ENCODE measurements at regions not wholly inside any gene's neighbourhood (a gene's known extent, or its start where the extent isn't known, plus 50 kb on each side); places are given as distances from the start of the nearest gene placed in this dataset.

GRCh38 chr9:80866576-80867227, 822.6 kb downstream of the TLE1 start:
- Histone ChIP-seq H3K9me3 (replicated peaks; ENCODE audit: control insufficient read depth, insufficient read depth, low read length) (no peaks in the 10 kb centered on the region), H3K79me2 (ENCODE audit: control insufficient read depth, insufficient read depth, low read length) (no peaks in the 10 kb centered on the region), H2AFZ (ENCODE audit: low read depth, low read length) (no peak overlapping the region), H3K9ac (replicated peaks; ENCODE audit: extremely low read depth, insufficient read depth, low read length) (no peak overlapping the region), H3K4me2 (ENCODE audit: insufficient read depth, low read length) (no peak overlapping the region), H3K4me3 (replicated peaks in 1 of 3; ENCODE audit: insufficient read depth in 1 of 3, low read depth in 1 of 3, low read length in 3 of 3) (no peak overlapping the region), H3K4me1 (ENCODE audit: control insufficient read depth, extremely low read depth, insufficient read depth, low read length) (no peaks in the 10 kb centered on the region), H4K20me1 (replicated peaks; ENCODE audit: control insufficient read depth, extremely low read depth, insufficient read depth, low read length) (no peaks in the 10 kb centered on the region), H3K36me3 (ENCODE audit: control insufficient read depth in 2 of 2, extremely low read depth in 1 of 2, insufficient read depth in 2 of 2, low read length in 2 of 2) (no peaks in the 10 kb centered on the region), H3K27ac (ENCODE audit: insufficient read depth, low read depth, low read length) (no peak overlapping the region), H3K27me3 (ENCODE audit: control insufficient read depth in 2 of 2, insufficient read depth in 2 of 2, low read length in 2 of 2) (no peaks in the 10 kb centered on the region), H3K9me1 (replicated peaks; ENCODE audit: control insufficient read depth, extremely low read depth, insufficient read depth, low read length) (no peaks in the 10 kb centered on the region)
- ChIA-PET CTCF (no interaction called here), POLR2A (no interaction called here)
- intact Hi-C loops (cut with micrococcal nuclease) (no loop called here), dilution Hi-C loops (cut with MboI; ENCODE audit: extremely low pct_ligation_motif_present, low sequenced_read_pairs) (no loop called here)
- TF ChIP-seq, protein P1, sequence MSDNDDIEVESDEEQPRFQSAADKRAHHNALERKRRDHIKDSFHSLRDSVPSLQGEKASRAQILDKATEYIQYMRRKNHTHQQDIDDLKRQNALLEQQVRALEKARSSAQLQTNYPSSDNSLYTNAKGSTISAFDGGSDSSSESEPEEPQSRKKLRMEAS (IDR thresholded peaks at IDR 0.05; ENCODE audit: insufficient read depth, insufficient read length), result no peak
- FAIRE-seq (no peak), DNase-seq (ENCODE audit: low read depth, low spot score) (no peak)
- no TSS peak for BruUV-seq (replicated peaks)

DNA sequence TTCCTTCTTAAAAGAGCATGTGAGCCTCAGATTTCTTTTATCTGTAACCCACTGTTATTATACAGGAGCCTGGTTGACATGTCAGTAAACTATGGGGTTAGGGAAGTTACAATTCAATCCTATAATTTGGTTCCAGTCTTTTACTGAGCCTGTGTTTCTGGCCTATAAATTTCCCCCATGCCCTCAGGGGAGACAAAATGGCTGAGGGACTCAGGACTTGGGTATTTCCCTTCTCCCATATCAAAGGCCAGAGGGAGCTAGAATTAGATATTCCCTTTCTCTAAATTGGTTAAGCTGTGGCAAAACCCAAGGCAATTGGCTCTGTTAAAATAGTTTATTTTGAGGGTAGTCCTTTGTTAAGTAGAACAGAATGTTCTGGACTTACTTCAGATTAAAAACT, 823.2 kb downstream of the TLE1 start:
- dilution Hi-C loops (cut with MboI; ENCODE audit: extremely low pct_ligation_motif_present, low sequenced_read_pairs), result no loop called here
- no peaks in the 10 kb centered on the region for H3K36me3 ChIP-seq (ENCODE audit: control insufficient read depth in 2 of 2, extremely low read depth in 1 of 2, insufficient read depth in 2 of 2, low read length in 2 of 2)
- H3K27me3 ChIP-seq (ENCODE audit: control insufficient read depth in 2 of 2, insufficient read depth in 2 of 2, low read length in 2 of 2), result no peaks in the 10 kb centered on the region
- intact Hi-C loops (cut with micrococcal nuclease), result no loop called here
- no peaks in the 10 kb centered on the region for H3K9me3 ChIP-seq (replicated peaks; ENCODE audit: control insufficient read depth, insufficient read depth, low read length)
- TF ChIP-seq JUN (IDR thresholded peaks at IDR 0.05; ENCODE audit: borderline replicate concordance, insufficient read depth, insufficient read length, low read depth), result no peak
- TF ChIP-seq MYC (IDR thresholded peaks at IDR 0.05; ENCODE audit: low read depth, low read length), result no peak
- TF ChIP-seq EZH2 (IDR thresholded peaks at IDR 0.05; ENCODE audit: borderline replicate concordance, low read depth, low read length, severe bottlenecking), result no peak
- TF ChIP-seq CTCF (IDR thresholded peaks at IDR 0.05; ENCODE audit: extremely low read depth in 1 of 2, insufficient read depth in 1 of 2, low read depth in 1 of 2, low read length in 2 of 2), result no peak
- TF ChIP-seq POLR2AphosphoS5 (IDR thresholded peaks at IDR 0.05; ENCODE audit: insufficient read depth, low read depth, low read length), result no peak
- no peak for TF ChIP-seq POLR2A (IDR thresholded peaks at IDR 0.05; ENCODE audit: low read depth, low read length)
- TF ChIP-seq FOS (IDR thresholded peaks at IDR 0.05; ENCODE audit: borderline replicate concordance, insufficient read depth, low read length), result no peak
- TF ChIP-seq, protein P1 (IDR thresholded peaks at IDR 0.05; ENCODE audit: insufficient read depth, insufficient read length), result no peak
- no peak for TF ChIP-seq GATA2 (IDR thresholded peaks at IDR 0.05; ENCODE audit: insufficient read depth, insufficient read length, low read depth, low read length)
- no peaks in the 10 kb centered on the region for H4K20me1 ChIP-seq (replicated peaks; ENCODE audit: control insufficient read depth, extremely low read depth, insufficient read depth, low read length)
- no peaks in the 10 kb centered on the region for H3K79me2 ChIP-seq (ENCODE audit: control insufficient read depth, insufficient read depth, low read length)
- FAIRE-seq, result no peak
- BruUV-seq (replicated peaks), result no TSS peak
- no peak for DNase-seq (ENCODE audit: low read depth, low spot score)
- no peak overlapping the region for H3K27ac ChIP-seq (ENCODE audit: insufficient read depth, low read depth, low read length)
- no peaks in the 10 kb centered on the region for H3K9me1 ChIP-seq (replicated peaks; ENCODE audit: control insufficient read depth, extremely low read depth, insufficient read depth, low read length)
- H3K4me2 ChIP-seq (ENCODE audit: insufficient read depth, low read length), result no peak overlapping the region
- no peak overlapping the region for H3K9ac ChIP-seq (replicated peaks; ENCODE audit: extremely low read depth, insufficient read depth, low read length)
- H2AFZ ChIP-seq (ENCODE audit: low read depth, low read length), result no peak overlapping the region
- ChIA-PET CTCF (no interaction called here), POLR2A (no interaction called here)
- H3K4me1 ChIP-seq (ENCODE audit: control insufficient read depth, extremely low read depth, insufficient read depth, low read length), result no peaks in the 10 kb centered on the region
- H3K4me3 ChIP-seq (replicated peaks in 1 of 3; ENCODE audit: insufficient read depth in 1 of 3, low read depth in 1 of 3, low read length in 3 of 3), result no peak overlapping the region
